NB4 (cell line): ENCODE measurements at regions not wholly inside any gene's neighbourhood (a gene's known extent, or its start where the extent isn't known, plus 50 kb on each side); places are given as distances from the start of the nearest gene placed in this dataset.
"Not testable (repeated sequence)": the region's sequence is repeated elsewhere in the genome, so short reads cannot be mapped to it uniquely, and the experiment has no call there.

Experiments
- DNase-seq: peaks from one replicate; pipeline ENCODE4 v3.0.0; 2010; ENCODE audit warnings: low read depth
- H3K4me3 ChIP-seq: one replicate; pipeline ENCODE4 v1.5.1; 2011; ENCODE audit warnings: mild to moderate bottlenecking, low read depth, low read length, moderate library complexity
- MYC ChIP-seq: IDR thresholded peaks from 2 replicates; pipeline ENCODE4 v1.6.1; 2011; ENCODE audit warnings: low read depth, low read length
- POLR2A ChIP-seq: IDR thresholded peaks from 2 replicates; pipeline ENCODE4 v1.6.1; 2011; ENCODE audit warnings: mild to moderate bottlenecking; ENCODE audit not compliant: insufficient read length; ENCODE audit errors: extremely low read depth
- TF ChIP-seq, protein P1 (sequence below): IDR thresholded peaks from one replicate; pipeline ENCODE4 v1.5.1; 2012; ENCODE audit warnings: low read depth, low read length
- TF ChIP-seq, protein P2 (sequence below): IDR thresholded peaks from 2 replicates; pipeline ENCODE4 v1.6.1; 2011; ENCODE audit warnings: low read depth, low read length

DNA sequence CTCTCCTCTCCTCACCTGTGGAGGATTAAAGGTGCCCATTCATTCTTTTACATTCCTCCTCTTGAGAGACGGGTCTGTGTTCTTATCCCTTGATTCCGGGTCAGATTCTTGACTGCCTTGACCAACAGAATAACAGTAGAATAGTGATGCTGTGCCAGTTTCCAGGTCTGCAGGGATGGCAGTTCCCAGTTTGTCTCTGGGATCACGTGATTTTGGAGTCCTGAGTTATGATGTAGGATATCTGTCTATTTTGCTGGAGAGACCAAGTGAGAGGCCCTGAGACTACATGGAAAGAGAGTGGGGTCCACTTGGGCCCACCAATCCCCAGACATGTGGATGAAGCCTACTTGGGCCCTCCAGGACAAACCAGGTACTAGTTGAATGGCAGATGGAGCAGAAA is 142.8 kb downstream of the TTC8 start:
- no peak overlapping the region for H3K4me3 ChIP-seq
- TF ChIP-seq, protein P1, sequence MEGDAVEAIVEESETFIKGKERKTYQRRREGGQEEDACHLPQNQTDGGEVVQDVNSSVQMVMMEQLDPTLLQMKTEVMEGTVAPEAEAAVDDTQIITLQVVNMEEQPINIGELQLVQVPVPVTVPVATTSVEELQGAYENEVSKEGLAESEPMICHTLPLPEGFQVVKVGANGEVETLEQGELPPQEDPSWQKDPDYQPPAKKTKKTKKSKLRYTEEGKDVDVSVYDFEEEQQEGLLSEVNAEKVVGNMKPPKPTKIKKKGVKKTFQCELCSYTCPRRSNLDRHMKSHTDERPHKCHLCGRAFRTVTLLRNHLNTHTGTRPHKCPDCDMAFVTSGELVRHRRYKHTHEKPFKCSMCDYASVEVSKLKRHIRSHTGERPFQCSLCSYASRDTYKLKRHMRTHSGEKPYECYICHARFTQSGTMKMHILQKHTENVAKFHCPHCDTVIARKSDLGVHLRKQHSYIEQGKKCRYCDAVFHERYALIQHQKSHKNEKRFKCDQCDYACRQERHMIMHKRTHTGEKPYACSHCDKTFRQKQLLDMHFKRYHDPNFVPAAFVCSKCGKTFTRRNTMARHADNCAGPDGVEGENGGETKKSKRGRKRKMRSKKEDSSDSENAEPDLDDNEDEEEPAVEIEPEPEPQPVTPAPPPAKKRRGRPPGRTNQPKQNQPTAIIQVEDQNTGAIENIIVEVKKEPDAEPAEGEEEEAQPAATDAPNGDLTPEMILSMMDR: no peak
- TF ChIP-seq POLR2A (no peak), MYC (no peak)
- TF ChIP-seq, protein P2, sequence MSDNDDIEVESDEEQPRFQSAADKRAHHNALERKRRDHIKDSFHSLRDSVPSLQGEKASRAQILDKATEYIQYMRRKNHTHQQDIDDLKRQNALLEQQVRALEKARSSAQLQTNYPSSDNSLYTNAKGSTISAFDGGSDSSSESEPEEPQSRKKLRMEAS: no peak

DNA sequence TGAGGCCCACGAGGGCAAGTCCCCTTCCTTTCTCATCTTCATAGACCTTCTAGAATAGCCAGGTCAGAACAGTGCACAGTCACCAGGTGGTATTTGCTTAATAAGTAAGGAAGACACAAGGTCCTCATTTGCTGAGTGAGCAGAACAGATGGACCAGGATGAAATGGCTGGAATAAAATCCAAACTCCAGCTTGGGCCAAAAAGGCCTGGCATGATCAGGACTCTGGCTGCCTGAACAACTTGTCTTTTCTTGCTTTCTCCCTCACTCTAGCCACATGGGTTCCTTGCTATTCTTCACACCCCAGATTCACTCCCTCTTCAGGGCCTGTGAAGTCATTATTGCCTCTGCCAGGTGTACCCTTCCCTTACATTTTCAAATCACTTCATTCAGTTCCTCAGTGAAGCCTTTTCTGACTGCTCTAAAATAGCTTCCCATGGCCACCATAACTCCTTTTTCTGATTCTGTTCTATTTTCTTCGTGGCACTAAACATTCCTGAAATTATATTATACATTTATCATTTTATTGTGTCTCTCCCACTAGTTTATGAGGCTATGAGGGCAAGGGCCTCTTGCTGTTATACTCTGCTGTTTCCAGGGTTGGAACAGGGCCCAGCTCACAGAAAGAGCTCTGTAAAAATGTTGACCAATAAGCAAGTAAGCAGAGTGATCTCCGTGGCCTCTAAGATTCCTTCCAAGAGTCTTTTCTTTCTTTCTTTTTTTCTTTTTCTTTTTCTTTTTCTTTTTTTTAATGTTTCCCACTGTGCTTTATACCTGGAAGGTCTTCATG is 150.8 kb downstream of the TTC8 start:
- H3K4me3 ChIP-seq: no peak overlapping the region
- TF ChIP-seq, protein P2: no peak
- DNase-seq: no peak

More for the DNA sequence above, 142.8 kb downstream of the TTC8 start:
- DNase-seq: no peak

DNA sequence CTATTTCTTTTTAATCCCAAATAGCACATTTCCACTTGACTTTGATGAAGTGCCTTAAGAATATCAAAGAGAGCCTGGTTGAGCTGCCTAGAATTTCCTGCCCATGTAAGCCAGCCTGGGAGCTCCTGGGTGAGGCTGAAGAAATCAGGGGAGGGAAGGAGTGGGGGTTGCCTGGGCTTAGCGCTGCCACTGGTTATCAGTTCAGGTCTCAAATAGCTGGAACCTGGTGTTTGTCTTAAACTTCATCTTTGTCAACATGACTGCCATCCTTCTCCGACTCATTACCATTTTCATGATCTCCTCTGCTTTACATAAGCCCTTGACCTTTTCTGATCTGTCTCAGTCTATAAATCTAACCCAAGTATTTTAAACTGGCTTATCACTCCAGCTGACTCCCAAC is 151.5 kb downstream of the TTC8 start:
- TF ChIP-seq, protein P2: no peak
- no peak for TF ChIP-seq MYC
- TF ChIP-seq, protein P1: no peak
- TF ChIP-seq POLR2A: no peak
- no peak overlapping the region for H3K4me3 ChIP-seq
- DNase-seq: no peak

DNA sequence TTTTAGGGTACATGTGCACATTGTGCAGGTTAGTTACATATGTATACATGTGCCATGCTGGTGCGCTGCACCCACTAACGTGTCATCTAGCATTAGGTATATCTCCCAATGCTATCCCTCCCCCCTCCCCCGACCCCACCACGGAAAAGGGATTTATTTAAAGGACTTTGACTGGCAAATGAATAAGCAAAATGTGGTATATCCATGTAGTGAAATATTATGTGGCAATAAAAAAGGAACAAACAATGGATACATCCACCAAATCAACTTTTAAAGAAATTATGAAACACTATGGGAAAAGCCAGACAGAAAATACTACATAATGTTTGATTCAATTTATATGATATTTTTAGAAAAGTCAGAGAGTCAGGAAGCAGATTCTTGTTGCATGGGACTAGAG is 156.5 kb downstream of the TTC8 start:
- not testable (repeated sequence) for H3K4me3 ChIP-seq, DNase-seq

DNA sequence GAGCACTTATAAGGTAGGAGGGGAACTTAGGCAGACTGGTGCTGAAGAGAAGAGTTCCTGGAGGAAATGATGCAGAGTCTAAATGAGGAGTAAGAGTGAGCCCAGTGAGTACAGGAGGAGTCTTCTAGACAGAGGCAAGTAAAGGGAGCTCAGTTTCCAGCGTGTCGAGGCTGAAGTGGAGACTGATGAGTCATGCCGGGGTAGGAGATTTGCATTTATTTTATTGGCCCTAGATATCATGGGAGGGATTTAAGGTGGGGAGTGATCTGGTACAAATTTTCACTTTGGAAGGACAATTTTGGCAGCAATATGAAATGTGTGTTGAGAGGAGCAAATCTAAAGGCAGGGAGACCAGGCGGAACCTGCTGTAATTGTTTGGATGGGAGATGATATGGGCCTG is 157.5 kb downstream of the TTC8 start:
- no peak for DNase-seq
- TF ChIP-seq, protein P1: no peak
- no peak for TF ChIP-seq POLR2A
- no peak for TF ChIP-seq MYC
- TF ChIP-seq, protein P2: no peak
- no peak overlapping the region for H3K4me3 ChIP-seq

DNA sequence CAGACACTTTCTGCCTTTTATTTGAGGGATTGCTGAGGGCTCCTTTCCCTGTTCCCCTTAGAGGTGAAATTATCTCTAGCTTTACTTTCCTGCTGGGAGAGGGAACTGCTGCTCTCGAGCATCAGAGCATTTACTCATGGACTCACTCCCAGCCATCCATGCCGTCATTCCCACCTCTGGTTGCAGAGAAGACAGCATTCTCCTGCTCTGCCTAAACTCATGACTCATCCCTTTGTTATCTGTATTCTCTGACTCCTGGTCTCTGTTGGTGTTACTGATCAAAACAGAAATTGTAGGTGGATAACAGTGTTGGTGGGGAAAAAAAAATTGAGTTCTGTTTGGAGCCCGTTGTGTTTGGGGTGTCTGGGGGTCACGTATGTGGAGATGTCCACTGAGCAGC is 159.3 kb downstream of the TTC8 start:
- H3K4me3 ChIP-seq: no peak overlapping the region
- TF ChIP-seq, protein P1: no peak
- no peak for TF ChIP-seq POLR2A
- TF ChIP-seq, protein P2: no peak
- no peak for TF ChIP-seq MYC
- no peak for DNase-seq

DNA sequence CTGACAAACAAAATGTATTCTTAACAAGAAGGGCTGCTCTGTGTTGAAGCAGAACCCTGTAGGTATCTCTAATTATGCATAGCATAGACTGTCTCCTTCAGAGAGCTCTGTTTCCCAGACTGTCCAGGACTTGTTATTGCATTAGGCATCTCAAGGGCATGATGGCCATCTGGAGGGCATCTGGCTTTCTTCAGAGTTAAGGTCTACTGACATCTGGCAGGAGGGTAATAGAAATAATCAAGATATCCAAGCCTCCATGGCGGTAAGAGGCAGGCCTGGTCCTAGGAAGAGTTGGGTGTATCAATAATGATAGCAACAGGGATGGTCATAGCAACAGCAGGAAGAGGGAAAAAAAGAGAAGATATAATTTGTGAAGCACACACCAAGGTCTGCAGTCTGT is 161.2 kb downstream of the TTC8 start:
- H3K4me3 ChIP-seq: no peak overlapping the region
- TF ChIP-seq POLR2A (no peak), MYC (no peak)
- TF ChIP-seq, protein P1: no peak
- TF ChIP-seq, protein P2: no peak
- DNase-seq: no peak
